ENCODE measurements at regions not wholly inside any gene's neighbourhood (a gene's known extent, or its start where the extent isn't known, plus 50 kb on each side); places are given as distances from the start of the nearest gene placed in this dataset.

DNA sequence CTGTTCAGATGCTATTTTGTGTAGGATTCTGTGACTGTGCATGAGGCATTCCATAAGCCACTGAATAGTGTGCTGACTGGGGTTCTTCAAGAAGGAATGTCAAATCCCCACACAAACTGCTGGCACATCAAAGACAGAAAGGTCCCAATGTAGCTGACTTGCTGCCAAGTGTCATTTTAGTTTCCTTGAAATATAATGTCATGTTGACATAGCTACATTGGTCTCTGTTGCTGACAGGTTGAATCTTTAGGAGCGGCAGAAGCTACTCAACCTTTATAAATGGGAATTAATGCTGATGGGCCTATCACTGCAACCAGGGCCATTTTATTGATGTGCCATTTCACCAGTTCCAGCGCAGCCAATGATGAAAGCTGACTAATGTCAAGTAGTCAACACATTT is 1110.7 kb upstream of the B3GALT2 start:
- no peak for DNase-seq
- Mint-ChIP-seq H3K27me3 (ENCODE audit: unreplicated experiment) (no peaks in the 10 kb centered on the region), H3K9me3 (ENCODE audit: unreplicated experiment) (peaks cover 6% of the 10 kb centered on the region), H3K36me3 (ENCODE audit: unreplicated experiment) (no peaks in the 10 kb centered on the region), H3K4me3 (ENCODE audit: unreplicated experiment) (no peak overlapping the region), H3K27ac (ENCODE audit: unreplicated experiment) (no peak overlapping the region), H3K4me1 (ENCODE audit: low read depth, unreplicated experiment) (peaks cover 15% of the 10 kb centered on the region)
- TF ChIP-seq, protein P1, sequence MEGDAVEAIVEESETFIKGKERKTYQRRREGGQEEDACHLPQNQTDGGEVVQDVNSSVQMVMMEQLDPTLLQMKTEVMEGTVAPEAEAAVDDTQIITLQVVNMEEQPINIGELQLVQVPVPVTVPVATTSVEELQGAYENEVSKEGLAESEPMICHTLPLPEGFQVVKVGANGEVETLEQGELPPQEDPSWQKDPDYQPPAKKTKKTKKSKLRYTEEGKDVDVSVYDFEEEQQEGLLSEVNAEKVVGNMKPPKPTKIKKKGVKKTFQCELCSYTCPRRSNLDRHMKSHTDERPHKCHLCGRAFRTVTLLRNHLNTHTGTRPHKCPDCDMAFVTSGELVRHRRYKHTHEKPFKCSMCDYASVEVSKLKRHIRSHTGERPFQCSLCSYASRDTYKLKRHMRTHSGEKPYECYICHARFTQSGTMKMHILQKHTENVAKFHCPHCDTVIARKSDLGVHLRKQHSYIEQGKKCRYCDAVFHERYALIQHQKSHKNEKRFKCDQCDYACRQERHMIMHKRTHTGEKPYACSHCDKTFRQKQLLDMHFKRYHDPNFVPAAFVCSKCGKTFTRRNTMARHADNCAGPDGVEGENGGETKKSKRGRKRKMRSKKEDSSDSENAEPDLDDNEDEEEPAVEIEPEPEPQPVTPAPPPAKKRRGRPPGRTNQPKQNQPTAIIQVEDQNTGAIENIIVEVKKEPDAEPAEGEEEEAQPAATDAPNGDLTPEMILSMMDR (IDR thresholded peaks at IDR 0.05; ENCODE audit: partially characterized antibody, unreplicated experiment), result no peak

- no peaks in the 10 kb centered on the region for H3K27me3 Mint-ChIP-seq (ENCODE audit: unreplicated experiment)
- no peak overlapping the region for H3K4me3 Mint-ChIP-seq (ENCODE audit: unreplicated experiment)
- H3K9me3 Mint-ChIP-seq (ENCODE audit: unreplicated experiment), result peaks cover 6% of the 10 kb centered on the region
- no peak for DNase-seq
- H3K4me1 Mint-ChIP-seq (ENCODE audit: low read depth, unreplicated experiment), result peaks cover 15% of the 10 kb centered on the region
- TF ChIP-seq, protein P1 (IDR thresholded peaks at IDR 0.05; ENCODE audit: partially characterized antibody, unreplicated experiment), result no peak
- no peak overlapping the region for H3K27ac Mint-ChIP-seq (ENCODE audit: unreplicated experiment)
- H3K36me3 Mint-ChIP-seq (ENCODE audit: unreplicated experiment), result no peaks in the 10 kb centered on the region
These were observed 1109.8 kb upstream of the B3GALT2 start for GRCh38 chr1:194296201-194296600.

DNA sequence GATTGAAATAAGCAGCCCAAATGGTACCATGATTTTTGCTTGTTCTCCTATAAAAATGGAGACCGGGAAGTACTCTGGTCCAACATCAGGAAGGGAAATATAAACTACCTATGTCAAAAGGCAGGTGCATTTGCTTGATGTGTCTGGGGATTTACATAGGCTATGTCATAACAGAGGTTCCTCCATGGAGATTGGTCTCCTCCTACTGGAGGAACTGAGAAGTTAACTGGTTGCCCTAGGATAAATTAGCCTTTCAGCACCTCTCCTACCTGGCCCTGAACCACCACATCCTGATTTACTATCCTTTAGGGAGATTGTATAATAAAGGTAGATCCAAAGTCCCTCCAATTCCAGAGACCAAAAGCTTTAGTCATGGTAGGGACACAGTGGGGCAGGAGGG is 1109.3 kb upstream of the B3GALT2 start:
- Mint-ChIP-seq H3K4me3 (ENCODE audit: unreplicated experiment) (no peak overlapping the region), H3K27ac (ENCODE audit: unreplicated experiment) (no peak overlapping the region), H3K36me3 (ENCODE audit: unreplicated experiment) (no peaks in the 10 kb centered on the region), H3K4me1 (ENCODE audit: low read depth, unreplicated experiment) (peaks cover 15% of the 10 kb centered on the region), H3K27me3 (ENCODE audit: unreplicated experiment) (no peaks in the 10 kb centered on the region), H3K9me3 (ENCODE audit: unreplicated experiment) (peaks cover 6% of the 10 kb centered on the region)
- DNase-seq, result no peak
- TF ChIP-seq, protein P1 (IDR thresholded peaks at IDR 0.05; ENCODE audit: partially characterized antibody, unreplicated experiment), result peak; percentile 60

DNA sequence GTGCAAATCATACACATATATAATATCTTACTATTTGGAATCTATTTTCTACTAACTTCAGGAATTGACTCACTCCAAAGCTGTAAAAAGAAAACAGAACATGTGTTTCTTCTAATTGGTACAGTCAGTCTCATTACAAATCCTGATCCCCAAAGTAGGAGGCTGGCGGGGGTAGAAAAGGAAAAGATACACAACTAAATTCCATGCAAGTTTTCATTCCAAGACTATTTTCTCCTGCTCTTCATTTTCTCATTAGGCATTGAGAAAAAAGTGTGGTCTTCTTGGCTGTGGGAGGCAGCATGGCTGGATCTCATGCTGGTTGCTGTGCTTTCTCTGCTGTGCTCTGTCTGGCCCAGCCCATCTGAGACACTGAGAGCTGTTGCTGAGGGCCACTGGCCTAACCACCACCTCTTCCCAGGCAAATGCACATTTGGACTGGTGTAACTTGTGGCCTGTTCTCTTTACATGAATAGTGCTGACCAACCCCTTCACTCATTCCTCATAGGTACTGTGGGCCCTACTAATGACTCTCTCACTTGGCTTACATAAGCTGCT is 1107.5 kb upstream of the B3GALT2 start:
- peaks cover 3% of the 10 kb centered on the region for H3K9me3 Mint-ChIP-seq (ENCODE audit: unreplicated experiment)

DNA sequence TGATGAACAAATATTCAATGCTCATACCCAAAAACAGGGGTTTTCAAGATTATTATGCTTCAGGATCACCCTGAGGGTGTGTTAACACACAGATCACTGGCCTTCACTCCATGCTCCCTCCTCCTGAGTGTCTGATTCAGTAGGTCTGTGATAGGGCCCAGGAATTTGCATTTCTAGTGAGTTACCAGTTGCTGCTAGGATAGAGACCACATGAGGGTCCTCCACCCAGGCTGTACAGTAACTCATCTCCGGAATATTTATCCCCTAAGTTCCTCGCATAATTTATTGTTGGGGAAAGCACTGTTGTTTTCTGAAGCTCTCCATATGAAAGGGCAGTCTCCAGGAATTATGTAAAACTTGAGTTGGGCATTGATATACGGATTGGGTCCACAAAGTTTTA is 1106.6 kb upstream of the B3GALT2 start:
- no peaks in the 10 kb centered on the region for H3K36me3 Mint-ChIP-seq (ENCODE audit: unreplicated experiment)

More for the DNA sequence above, 1107.5 kb upstream of the B3GALT2 start:
- TF ChIP-seq, protein P1 (IDR thresholded peaks at IDR 0.05; ENCODE audit: partially characterized antibody, unreplicated experiment), result no peak
- Mint-ChIP-seq H3K27me3 (ENCODE audit: unreplicated experiment) (no peaks in the 10 kb centered on the region), H3K27ac (ENCODE audit: unreplicated experiment) (no peak overlapping the region), H3K4me3 (ENCODE audit: unreplicated experiment) (no peak overlapping the region), H3K4me1 (ENCODE audit: low read depth, unreplicated experiment) (peaks cover 9% of the 10 kb centered on the region), H3K36me3 (ENCODE audit: unreplicated experiment) (no peaks in the 10 kb centered on the region)
- DNase-seq, result no peak

More for the DNA sequence above, 1106.6 kb upstream of the B3GALT2 start:
- DNase-seq, result no peak
- TF ChIP-seq, protein P1 (IDR thresholded peaks at IDR 0.05; ENCODE audit: partially characterized antibody, unreplicated experiment), result no peak
- no peak overlapping the region for H3K4me3 Mint-ChIP-seq (ENCODE audit: unreplicated experiment)
- peaks cover 9% of the 10 kb centered on the region for H3K4me1 Mint-ChIP-seq (ENCODE audit: low read depth, unreplicated experiment)
- H3K9me3 Mint-ChIP-seq (ENCODE audit: unreplicated experiment), result peaks cover 1% of the 10 kb centered on the region
- H3K27me3 Mint-ChIP-seq (ENCODE audit: unreplicated experiment), result no peaks in the 10 kb centered on the region
- no peak overlapping the region for H3K27ac Mint-ChIP-seq (ENCODE audit: unreplicated experiment)
